ENCODE measurements at regions not wholly inside any gene's neighbourhood (a gene's known extent, or its start where the extent isn't known, plus 50 kb on each side); places are given as distances from the start of the nearest gene placed in this dataset.

- Histone ChIP-seq H3K4me3 (no peak overlapping the region), H3K4me1 (no peaks in the 10 kb centered on the region), H3K27me3 (no peaks in the 10 kb centered on the region), H3K9me3 (no peaks in the 10 kb centered on the region), H3K36me3 (no peaks in the 10 kb centered on the region), H3K27ac (no peak overlapping the region)
- TF ChIP-seq, protein P1, sequence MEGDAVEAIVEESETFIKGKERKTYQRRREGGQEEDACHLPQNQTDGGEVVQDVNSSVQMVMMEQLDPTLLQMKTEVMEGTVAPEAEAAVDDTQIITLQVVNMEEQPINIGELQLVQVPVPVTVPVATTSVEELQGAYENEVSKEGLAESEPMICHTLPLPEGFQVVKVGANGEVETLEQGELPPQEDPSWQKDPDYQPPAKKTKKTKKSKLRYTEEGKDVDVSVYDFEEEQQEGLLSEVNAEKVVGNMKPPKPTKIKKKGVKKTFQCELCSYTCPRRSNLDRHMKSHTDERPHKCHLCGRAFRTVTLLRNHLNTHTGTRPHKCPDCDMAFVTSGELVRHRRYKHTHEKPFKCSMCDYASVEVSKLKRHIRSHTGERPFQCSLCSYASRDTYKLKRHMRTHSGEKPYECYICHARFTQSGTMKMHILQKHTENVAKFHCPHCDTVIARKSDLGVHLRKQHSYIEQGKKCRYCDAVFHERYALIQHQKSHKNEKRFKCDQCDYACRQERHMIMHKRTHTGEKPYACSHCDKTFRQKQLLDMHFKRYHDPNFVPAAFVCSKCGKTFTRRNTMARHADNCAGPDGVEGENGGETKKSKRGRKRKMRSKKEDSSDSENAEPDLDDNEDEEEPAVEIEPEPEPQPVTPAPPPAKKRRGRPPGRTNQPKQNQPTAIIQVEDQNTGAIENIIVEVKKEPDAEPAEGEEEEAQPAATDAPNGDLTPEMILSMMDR (IDR thresholded peaks at IDR 0.05), result no peak
- intact Hi-C loops (cut with DNase I), result no loop called here
- ATAC-seq (no peak), DNase-seq (no peak)
Measured at GRCh38 chr6:23218751-23219150, 649.4 kb downstream of the HDGFL1 start.

DNA sequence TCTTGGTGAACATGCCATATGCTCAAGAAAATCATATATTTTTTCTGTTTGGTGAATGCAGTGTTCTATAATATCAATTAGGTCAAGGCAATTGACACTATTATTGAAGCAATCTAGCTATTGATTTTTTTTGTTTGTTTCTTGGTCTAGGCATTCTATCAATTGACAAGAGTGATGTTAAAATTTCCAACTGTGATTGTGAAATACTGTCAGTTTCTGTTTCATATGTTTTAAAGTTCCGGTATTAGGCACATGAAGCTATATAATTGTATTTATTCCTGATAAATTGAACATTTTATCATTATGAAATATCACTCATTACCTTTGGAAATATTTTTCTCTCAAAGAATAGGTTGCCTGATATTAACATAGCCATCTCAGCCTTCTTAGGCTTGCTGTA lies 653.4 kb downstream of the HDGFL1 start:
- DNase-seq, result no peak
- TF ChIP-seq, protein P1 (IDR thresholded peaks at IDR 0.05), result no peak
- Histone ChIP-seq H3K9me3 (no peaks in the 10 kb centered on the region), H3K4me3 (no peak overlapping the region), H3K36me3 (no peaks in the 10 kb centered on the region), H3K27me3 (no peaks in the 10 kb centered on the region), H3K4me1 (no peaks in the 10 kb centered on the region), H3K27ac (no peak overlapping the region)
- ATAC-seq, result no peak
- intact Hi-C loops (cut with DNase I), result no loop called here

GRCh38 chr6:23224540-23224939 lies 655.2 kb downstream of the HDGFL1 start:
- DNase-seq, result no peak
- no peak overlapping the region for H3K27ac ChIP-seq
- no peaks in the 10 kb centered on the region for H3K36me3 ChIP-seq
- H3K4me3 ChIP-seq, result no peak overlapping the region
- H3K9me3 ChIP-seq, result no peaks in the 10 kb centered on the region
- no peaks in the 10 kb centered on the region for H3K4me1 ChIP-seq
- intact Hi-C loops (cut with DNase I), result no loop called here
- H3K27me3 ChIP-seq, result no peaks in the 10 kb centered on the region
- ATAC-seq, result no peak
- TF ChIP-seq, protein P1 (IDR thresholded peaks at IDR 0.05), result no peak

GRCh38 chr6:23228439-23229024 lies 659.2 kb downstream of the HDGFL1 start:
- Histone ChIP-seq H3K36me3 (no peaks in the 10 kb centered on the region), H3K27ac (no peak overlapping the region), H3K4me3 (no peak overlapping the region), H3K4me1 (no peaks in the 10 kb centered on the region), H3K9me3 (no peaks in the 10 kb centered on the region), H3K27me3 (no peaks in the 10 kb centered on the region)
- TF ChIP-seq, protein P1 (IDR thresholded peaks at IDR 0.05), result no peak
- intact Hi-C loops (cut with DNase I), result no loop called here
- DNase-seq (peak; percentile 36), ATAC-seq (no peak)

GRCh38 chr6:23243854-23244253 lies 674.5 kb downstream of the HDGFL1 start:
- ATAC-seq, result no peak
- Histone ChIP-seq H3K27me3 (no peaks in the 10 kb centered on the region), H3K36me3 (no peaks in the 10 kb centered on the region), H3K4me1 (no peaks in the 10 kb centered on the region), H3K4me3 (no peak overlapping the region), H3K27ac (no peak overlapping the region), H3K9me3 (no peaks in the 10 kb centered on the region)
- no peak for DNase-seq
- intact Hi-C loops (cut with DNase I), result no loop called here
- TF ChIP-seq, protein P1 (IDR thresholded peaks at IDR 0.05), result no peak

- ATAC-seq (no peak), DNase-seq (no peak)
- TF ChIP-seq, protein P1 (IDR thresholded peaks at IDR 0.05), result no peak
- intact Hi-C loops (cut with DNase I), result no loop called here
- H3K36me3 ChIP-seq, result no peaks in the 10 kb centered on the region
- H3K27ac ChIP-seq, result no peak overlapping the region
- H3K4me1 ChIP-seq, result no peaks in the 10 kb centered on the region
- no peak overlapping the region for H3K4me3 ChIP-seq
- no peaks in the 10 kb centered on the region for H3K27me3 ChIP-seq
- H3K9me3 ChIP-seq, result no peaks in the 10 kb centered on the region
Measured at GRCh38 chr6:23244300-23244699, 674.9 kb downstream of the HDGFL1 start.
